BJ (cell line): ENCODE measurements at regions not wholly inside any gene's neighbourhood (a gene's known extent, or its start where the extent isn't known, plus 50 kb on each side); places are given as distances from the start of the nearest gene placed in this dataset.

Experiments
- CTCF ChIA-PET: fragments of 350-600 bp; formaldehyde crosslinking; extraction: SDS; loops from one replicate; lab custom pipeline; 2021; ENCODE audit warnings: antibody characterized with exemption, inconsistent platforms; lab: Yijun Ruan, JAX
- POLR2A ChIA-PET: fragments of 300-600 bp; sonication (Branson Sonifier 250); formaldehyde crosslinking; extraction: SDS; loops from one replicate; lab custom pipeline; 2021; ENCODE audit warnings: antibody characterized with exemption; lab: Charles Lee
- DNase-seq: peaks from one replicate; pipeline ENCODE4 v3.0.0-alpha.2; 2011; ENCODE audit warnings: low read depth
- H3K27me3 ChIP-seq: 2 replicates; pipeline ENCODE4 v1.6.0; 2011; ENCODE audit warnings: low read length; ENCODE audit not compliant: control insufficient read depth, insufficient read depth
- H3K36me3 ChIP-seq: 2 replicates; pipeline ENCODE4 v1.5.1; 2011; ENCODE audit warnings: low read length; ENCODE audit not compliant: control insufficient read depth, insufficient read depth
- H3K4me3 ChIP-seq: 2 replicates; pipeline ENCODE4 v1.5.1; 2011; ENCODE audit warnings: low read depth, mild to moderate bottlenecking, control low read depth, low read length
- CTCF ChIP-seq: IDR thresholded peaks from 2 replicates; pipeline ENCODE4 v1.5.1; 2011; ENCODE audit warnings: low read depth, mild to moderate bottlenecking, control low read depth, inconsistent platforms, low read length, moderate library complexity; ENCODE audit not compliant: insufficient read depth

GRCh38 chr10:44761076-44761475 is 150.1 kb upstream of the TMEM72 start:
- no peak for TF ChIP-seq CTCF
- ChIA-PET CTCF (interaction anchor here (0.8 kb wide), 1 partner anchor 166 kb away, joined by 3 read pairs; no protein-coding TSS in a partner anchor), POLR2A (no interaction called here)
- no peak overlapping the region for H3K4me3 ChIP-seq
- DNase-seq: no peak
- H3K27me3 ChIP-seq: no peaks in the 10 kb centered on the region
- H3K36me3 ChIP-seq: no peaks in the 10 kb centered on the region

DNA sequence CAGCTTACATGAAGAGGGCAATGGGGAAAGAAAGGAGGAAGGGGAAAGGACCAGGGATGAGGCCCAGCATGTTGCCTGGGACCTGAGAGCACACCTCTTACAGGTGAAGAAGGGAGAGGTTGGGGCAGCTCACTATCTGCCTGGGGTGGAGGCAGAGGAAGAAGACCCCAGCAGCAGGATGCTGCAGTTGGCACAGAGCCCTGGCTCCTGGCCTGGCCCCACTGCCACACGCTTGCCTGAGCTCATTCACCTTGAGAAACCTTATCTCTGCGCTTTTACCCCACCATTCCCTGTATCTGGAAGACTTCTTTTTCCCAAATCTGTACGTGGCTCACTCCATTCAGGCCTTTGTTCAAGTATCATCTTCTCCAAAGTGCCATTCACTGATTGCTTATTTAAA is 147.8 kb upstream of the TMEM72 start:
- no peak overlapping the region for H3K4me3 ChIP-seq
- POLR2A ChIA-PET: no interaction called here
- DNase-seq: no peak
- TF ChIP-seq CTCF: no peak
- no peaks in the 10 kb centered on the region for H3K27me3 ChIP-seq
- CTCF ChIA-PET: interaction anchor here (1.2 kb wide), 1 partner anchor 10 kb away, joined by 3 read pairs; no protein-coding TSS in a partner anchor
- H3K36me3 ChIP-seq: no peaks in the 10 kb centered on the region

DNA sequence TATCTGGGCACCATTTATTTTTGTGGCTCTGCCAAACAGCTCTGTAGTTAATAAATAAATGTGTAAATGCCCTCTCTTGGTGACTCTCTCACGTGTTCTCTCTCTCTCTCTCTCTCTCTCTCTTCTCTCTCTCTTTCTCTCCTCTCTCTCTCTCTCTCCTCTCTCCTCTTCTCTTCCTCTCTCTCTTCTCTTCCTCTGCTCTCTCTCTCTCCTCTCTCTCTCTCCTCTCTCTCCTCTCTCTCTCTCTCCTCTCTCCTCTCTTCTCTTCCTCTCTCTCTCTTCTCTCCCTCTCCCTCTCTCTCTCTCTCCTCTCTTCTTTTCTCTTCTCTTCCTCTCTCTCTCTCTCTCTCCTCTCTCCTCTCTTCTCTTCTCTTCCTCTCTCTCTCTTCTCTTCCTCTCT is 145.8 kb upstream of the TMEM72 start:
- H3K27me3 ChIP-seq: no peaks in the 10 kb centered on the region
- H3K4me3 ChIP-seq: no peak overlapping the region
- H3K36me3 ChIP-seq: no peaks in the 10 kb centered on the region
- POLR2A ChIA-PET: no interaction called here
- TF ChIP-seq CTCF: no peak
- CTCF ChIA-PET: no interaction called here
- DNase-seq: no peak

DNA sequence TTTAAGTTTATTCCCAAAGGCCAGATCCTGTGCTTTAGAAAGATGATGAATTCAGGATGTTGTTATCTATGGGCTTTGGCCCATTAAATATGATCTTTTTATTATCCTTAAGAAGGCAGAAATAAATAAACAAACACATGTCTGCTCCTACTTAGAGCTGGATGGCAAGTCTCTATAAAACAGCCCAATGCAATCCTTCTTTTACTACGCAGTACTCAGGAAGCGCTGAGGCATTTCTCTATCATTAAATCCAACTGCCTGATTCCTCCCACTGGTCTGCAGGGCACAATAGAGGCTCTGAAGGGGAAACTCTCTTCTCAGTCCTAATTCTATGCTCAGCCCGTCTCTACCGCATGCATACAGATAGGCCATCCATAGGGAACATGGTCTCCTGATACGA is 144.5 kb upstream of the TMEM72 start:
- peak; percentile 12 for DNase-seq
- ChIA-PET CTCF (no interaction called here), POLR2A (no interaction called here)
- TF ChIP-seq CTCF: no peak
- Histone ChIP-seq H3K27me3 (no peaks in the 10 kb centered on the region), H3K4me3 (no peak overlapping the region), H3K36me3 (no peaks in the 10 kb centered on the region)

GRCh38 chr10:44769450-44769849 is 141.7 kb upstream of the TMEM72 start:
- no peaks in the 10 kb centered on the region for H3K27me3 ChIP-seq
- DNase-seq: no peak
- no peaks in the 10 kb centered on the region for H3K36me3 ChIP-seq
- no peak for TF ChIP-seq CTCF
- H3K4me3 ChIP-seq: no peak overlapping the region
- CTCF ChIA-PET: no interaction called here
- POLR2A ChIA-PET: no interaction called here
